ENCODE measurements at regions not wholly inside any gene's neighbourhood (a gene's known extent, or its start where the extent isn't known, plus 50 kb on each side); places are given as distances from the start of the nearest gene placed in this dataset.
"Not testable (repeated sequence)": the region's sequence is repeated elsewhere in the genome, so short reads cannot be mapped to it uniquely, and the experiment has no call there.

GRCh38 chr20:47890708-47891107, 105.4 kb upstream of the SULF2 start:
- TF ChIP-seq CTCF (IDR thresholded peaks at IDR 0.05); POLR2AphosphoS5 (IDR thresholded peaks at IDR 0.05; ENCODE audit: insufficient read depth in 1 of 2, low read depth in 1 of 2): not testable (repeated sequence)
